Neural crest cell (in vitro differentiated cells): ENCODE measurements at regions not wholly inside any gene's neighbourhood (a gene's known extent, or its start where the extent isn't known, plus 50 kb on each side); places are given as distances from the start of the nearest gene placed in this dataset.

Experiments used
- DNase-seq: peaks from one replicate; pipeline ENCODE4 v3.0.0; 2021; ENCODE audit warnings: low read depth, mixed read lengths, low spot score
- H3K27ac Mint-ChIP-seq: one replicate; pipeline ENCODE4 v1.8.0; 2021; ENCODE audit warnings: mild to moderate bottlenecking, mixed read lengths; ENCODE audit not compliant: unreplicated experiment
- H3K27me3 Mint-ChIP-seq: 2 replicates; pipeline ENCODE4 v1.8.0; 2021; ENCODE audit warnings: low read depth, mild to moderate bottlenecking, mixed read lengths
- H3K36me3 Mint-ChIP-seq: 2 replicates; pipeline ENCODE4 v1.8.0; 2021; ENCODE audit warnings: low read depth, mild to moderate bottlenecking, mixed read lengths
- H3K4me1 Mint-ChIP-seq: 2 replicates; pipeline ENCODE4 v1.8.0; 2021; ENCODE audit warnings: mixed read lengths
- H3K4me3 Mint-ChIP-seq: one replicate; pipeline ENCODE4 v1.8.0; 2021; ENCODE audit warnings: mild to moderate bottlenecking, mixed read lengths
- H3K9me3 Mint-ChIP-seq: 2 replicates; pipeline ENCODE4 v1.8.0; 2021; ENCODE audit warnings: mixed read lengths
- TF ChIP-seq, protein P1 (sequence below): fragments of 200-600 bp; sonication (generic); conservative IDR thresholded peaks from 2 replicates; pipeline ENCODE4 v1.5.0; 2021; ENCODE audit warnings: antibody characterized with exemption, mild to moderate bottlenecking

DNA sequence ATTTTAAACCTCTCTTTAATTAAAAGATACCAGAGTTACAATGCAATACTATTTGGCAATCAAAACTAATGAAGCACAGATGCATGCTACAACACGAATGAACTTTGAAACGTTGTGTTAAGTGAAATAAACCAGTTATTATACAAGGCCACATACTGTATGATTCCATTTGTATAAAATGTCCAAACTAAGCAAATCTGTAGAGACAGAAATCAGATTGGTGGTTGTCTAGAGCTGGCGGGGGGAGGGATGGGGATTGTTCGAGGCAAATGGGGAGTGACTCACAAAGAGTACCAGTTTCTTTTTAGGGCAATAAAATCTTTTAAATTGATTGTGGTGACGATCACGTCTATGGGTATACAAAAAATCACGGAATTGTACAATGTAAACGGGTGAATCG, 677.0 kb downstream of the NTRK3 start:
- no peak for DNase-seq
- no peak overlapping the region for H3K27ac Mint-ChIP-seq
- no peaks in the 10 kb centered on the region for H3K36me3 Mint-ChIP-seq
- H3K4me1 Mint-ChIP-seq: peaks cover 15% of the 10 kb centered on the region
- no peaks in the 10 kb centered on the region for H3K9me3 Mint-ChIP-seq
- H3K27me3 Mint-ChIP-seq: peaks cover 3% of the 10 kb centered on the region
- H3K4me3 Mint-ChIP-seq: no peak overlapping the region
- TF ChIP-seq, protein P1, sequence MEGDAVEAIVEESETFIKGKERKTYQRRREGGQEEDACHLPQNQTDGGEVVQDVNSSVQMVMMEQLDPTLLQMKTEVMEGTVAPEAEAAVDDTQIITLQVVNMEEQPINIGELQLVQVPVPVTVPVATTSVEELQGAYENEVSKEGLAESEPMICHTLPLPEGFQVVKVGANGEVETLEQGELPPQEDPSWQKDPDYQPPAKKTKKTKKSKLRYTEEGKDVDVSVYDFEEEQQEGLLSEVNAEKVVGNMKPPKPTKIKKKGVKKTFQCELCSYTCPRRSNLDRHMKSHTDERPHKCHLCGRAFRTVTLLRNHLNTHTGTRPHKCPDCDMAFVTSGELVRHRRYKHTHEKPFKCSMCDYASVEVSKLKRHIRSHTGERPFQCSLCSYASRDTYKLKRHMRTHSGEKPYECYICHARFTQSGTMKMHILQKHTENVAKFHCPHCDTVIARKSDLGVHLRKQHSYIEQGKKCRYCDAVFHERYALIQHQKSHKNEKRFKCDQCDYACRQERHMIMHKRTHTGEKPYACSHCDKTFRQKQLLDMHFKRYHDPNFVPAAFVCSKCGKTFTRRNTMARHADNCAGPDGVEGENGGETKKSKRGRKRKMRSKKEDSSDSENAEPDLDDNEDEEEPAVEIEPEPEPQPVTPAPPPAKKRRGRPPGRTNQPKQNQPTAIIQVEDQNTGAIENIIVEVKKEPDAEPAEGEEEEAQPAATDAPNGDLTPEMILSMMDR: no peak

GRCh38 chr15:87578776-87579175, 677.8 kb downstream of the NTRK3 start:
- no peaks in the 10 kb centered on the region for H3K27me3 Mint-ChIP-seq
- peaks cover 15% of the 10 kb centered on the region for H3K4me1 Mint-ChIP-seq

DNA sequence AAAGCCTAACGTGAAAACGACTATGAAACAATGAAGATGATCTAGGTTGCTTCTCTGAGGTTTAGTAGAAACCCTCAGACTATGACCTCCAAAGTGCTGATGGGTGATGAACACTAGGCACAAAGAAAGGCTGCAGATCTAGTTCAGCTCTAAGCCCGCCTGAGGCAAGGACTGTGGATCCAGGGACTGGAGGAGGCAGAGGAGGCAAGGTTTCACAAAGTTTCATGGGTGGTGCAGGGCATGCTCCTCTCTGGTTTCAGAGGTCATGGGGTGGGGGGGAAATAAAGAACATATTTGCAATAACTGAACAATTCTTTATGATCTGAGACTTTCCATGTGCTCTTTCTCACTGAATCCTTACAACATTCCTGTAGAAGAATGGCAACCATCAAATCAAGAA, 679.2 kb downstream of the NTRK3 start:
- H3K36me3 Mint-ChIP-seq: no peaks in the 10 kb centered on the region
- TF ChIP-seq, protein P1: no peak
- peaks cover 19% of the 10 kb centered on the region for H3K4me1 Mint-ChIP-seq
- H3K4me3 Mint-ChIP-seq: no peak overlapping the region
- DNase-seq: no peak
- no peaks in the 10 kb centered on the region for H3K27me3 Mint-ChIP-seq
- H3K9me3 Mint-ChIP-seq: no peaks in the 10 kb centered on the region
- H3K27ac Mint-ChIP-seq: no peak overlapping the region

More at GRCh38 chr15:87578776-87579175, 677.8 kb downstream of the NTRK3 start:
- Mint-ChIP-seq H3K4me3 (no peak overlapping the region), H3K27ac (no peak overlapping the region), H3K9me3 (no peaks in the 10 kb centered on the region), H3K36me3 (no peaks in the 10 kb centered on the region)
- TF ChIP-seq, protein P1: no peak
- no peak for DNase-seq

GRCh38 chr15:87576486-87577176, 679.9 kb downstream of the NTRK3 start:
- no peak for DNase-seq
- H3K4me3 Mint-ChIP-seq: no peak overlapping the region
- no peak overlapping the region for H3K27ac Mint-ChIP-seq
- H3K9me3 Mint-ChIP-seq: no peaks in the 10 kb centered on the region
- H3K4me1 Mint-ChIP-seq: peaks cover 19% of the 10 kb centered on the region
- H3K27me3 Mint-ChIP-seq: no peaks in the 10 kb centered on the region
- no peaks in the 10 kb centered on the region for H3K36me3 Mint-ChIP-seq
- TF ChIP-seq, protein P1: no peak

DNA sequence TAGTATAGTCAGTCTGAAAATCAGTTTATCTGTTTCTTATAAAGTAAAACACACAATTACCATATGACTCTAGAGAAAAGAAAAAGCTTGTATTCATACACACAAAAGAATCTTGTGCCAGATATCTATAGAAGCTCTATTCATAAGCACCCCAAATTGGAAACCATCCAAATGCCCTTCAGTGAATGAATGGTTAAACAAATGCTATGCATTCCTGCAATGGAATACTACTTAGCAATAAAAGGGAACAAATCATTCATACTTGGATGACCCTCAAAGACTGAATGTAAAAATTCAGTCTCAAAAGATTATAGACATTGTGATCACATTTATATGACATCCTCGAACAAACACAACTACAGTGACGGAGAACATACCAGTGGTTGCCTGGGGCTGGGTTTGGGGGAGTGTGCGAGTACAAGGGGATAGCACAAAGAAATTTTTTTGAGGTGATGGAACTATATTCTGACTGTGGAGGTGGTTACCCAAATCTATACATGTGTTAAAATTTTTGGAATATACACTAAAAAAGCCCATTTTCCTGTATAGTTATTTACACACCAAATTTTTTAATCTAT, 680.6 kb downstream of the NTRK3 start:
- DNase-seq: no peak
- H3K36me3 Mint-ChIP-seq: no peaks in the 10 kb centered on the region

More for the DNA sequence above, 680.6 kb downstream of the NTRK3 start:
- no peaks in the 10 kb centered on the region for H3K27me3 Mint-ChIP-seq
- no peak overlapping the region for H3K4me3 Mint-ChIP-seq
- H3K4me1 Mint-ChIP-seq: peaks cover 19% of the 10 kb centered on the region
- H3K9me3 Mint-ChIP-seq: no peaks in the 10 kb centered on the region
- TF ChIP-seq, protein P1: no peak
- no peak overlapping the region for H3K27ac Mint-ChIP-seq
